Epithelial cell of proximal tubule (primary cell): ENCODE measurements at regions not wholly inside any gene's neighbourhood (a gene's known extent, or its start where the extent isn't known, plus 50 kb on each side); places are given as distances from the start of the nearest gene placed in this dataset.

ENCODE experiments used
- DNase-seq: peaks from one replicate; pipeline ENCODE4 v3.0.0-alpha.2; 2011; ENCODE audit warnings: low read depth
- H3K4me3 ChIP-seq: 2 replicates; pipeline ENCODE4 v1.5.1; 2011; ENCODE audit warnings: low read depth, mild to moderate bottlenecking, low read length
- CTCF ChIP-seq: conservative IDR thresholded peaks from 2 replicates; pipeline ENCODE4 v1.5.1; 2012; ENCODE audit warnings: low read depth, mild to moderate bottlenecking, low read length

GRCh38 chrX:104430072-104430741 is 135.8 kb upstream of the IL1RAPL2 start:
- no peak for DNase-seq
- no peak overlapping the region for H3K4me3 ChIP-seq
- TF ChIP-seq CTCF: no peak

GRCh38 chrX:104428231-104428630 is 137.8 kb upstream of the IL1RAPL2 start:
- no peak overlapping the region for H3K4me3 ChIP-seq
- TF ChIP-seq CTCF: no peak
- DNase-seq: no peak

GRCh38 chrX:104427693-104428092 is 138.3 kb upstream of the IL1RAPL2 start:
- no peak for DNase-seq
- H3K4me3 ChIP-seq: no peak overlapping the region
- no peak for TF ChIP-seq CTCF

GRCh38 chrX:104427073-104427472 is 138.9 kb upstream of the IL1RAPL2 start:
- TF ChIP-seq CTCF: no peak
- H3K4me3 ChIP-seq: no peak overlapping the region
- no peak for DNase-seq

- no peak for TF ChIP-seq CTCF
- no peak for DNase-seq
These were observed 145.1 kb upstream of the IL1RAPL2 start for GRCh38 chrX:104420907-104421306.

GRCh38 chrX:104419926-104420325 is 146.1 kb upstream of the IL1RAPL2 start:
- DNase-seq: no peak
- TF ChIP-seq CTCF: no peak

More at GRCh38 chrX:104420907-104421306, 145.1 kb upstream of the IL1RAPL2 start:
- H3K4me3 ChIP-seq: no peak overlapping the region

GRCh38 chrX:104419211-104419610 is 146.8 kb upstream of the IL1RAPL2 start:
- no peak overlapping the region for H3K4me3 ChIP-seq
- TF ChIP-seq CTCF: no peak
- DNase-seq: no peak

More at GRCh38 chrX:104419926-104420325, 146.1 kb upstream of the IL1RAPL2 start:
- no peak overlapping the region for H3K4me3 ChIP-seq
